MM.1S (cell line): ENCODE measurements at regions not wholly inside any gene's neighbourhood (a gene's known extent, or its start where the extent isn't known, plus 50 kb on each side); places are given as distances from the start of the nearest gene placed in this dataset.

ENCODE experiments used
- DNase-seq: peaks from one replicate; pipeline ENCODE4 v3.0.0-alpha.2; 2015
- H2AFZ ChIP-seq: fragments of 300-600 bp; sonication (generic); 2 replicates; pipeline ENCODE4 v1.6.0; 2016; ENCODE audit warnings: antibody characterized with exemption, low read length
- H3F3A ChIP-seq: fragments of 300-600 bp; sonication (generic); 2 replicates; pipeline ENCODE4 v1.6.1; 2016; ENCODE audit warnings: mild to moderate bottlenecking, antibody characterized with exemption, low read length, moderate library complexity, mixed read lengths; ENCODE audit not compliant: insufficient read depth
- H3K27ac ChIP-seq: fragments of 300-600 bp; sonication (generic); 2 replicates; pipeline ENCODE4 v1.5.1; 2016; ENCODE audit warnings: mild to moderate bottlenecking, low read length
- H3K27me3 ChIP-seq: fragments of 300-600 bp; sonication (generic); replicated peaks from 2 replicates; pipeline ENCODE4 v1.6.0; 2016; ENCODE audit warnings: low read length; ENCODE audit not compliant: insufficient read depth
- H3K36me3 ChIP-seq: fragments of 300-600 bp; sonication (generic); replicated peaks from 2 replicates; pipeline ENCODE4 v1.6.1; 2016; ENCODE audit warnings: mild to moderate bottlenecking, low read length, mixed read lengths; ENCODE audit not compliant: insufficient read depth
- H3K4me1 ChIP-seq: fragments of 300-600 bp; sonication (generic); 2 replicates; pipeline ENCODE4 v1.6.1; 2016; ENCODE audit warnings: low read length, mixed read lengths
- H3K4me2 ChIP-seq: fragments of 300-600 bp; sonication (generic); 2 replicates; pipeline ENCODE4 v1.6.0; 2016; ENCODE audit warnings: low read depth, low read length
- H3K4me3 ChIP-seq: fragments of 300-600 bp; sonication (generic); 2 replicates; pipeline ENCODE4 v1.5.1; 2016; ENCODE audit warnings: low read length, mixed read lengths
- H3K79me2 ChIP-seq: fragments of 300-600 bp; sonication (generic); 2 replicates; pipeline ENCODE4 v1.6.1; 2016; ENCODE audit warnings: mixed run types, low read length, mixed read lengths
- H3K9ac ChIP-seq: fragments of 300-600 bp; sonication (generic); 2 replicates; pipeline ENCODE4 v1.6.1; 2016; ENCODE audit warnings: low read length, mixed read lengths
- H3K9me2 ChIP-seq: fragments of 300-600 bp; sonication (generic); replicated peaks from 2 replicates; pipeline ENCODE4 v1.6.1; 2016; ENCODE audit warnings: mild to moderate bottlenecking, low read length, mixed read lengths; ENCODE audit not compliant: insufficient read depth
- H3K9me3 ChIP-seq: fragments of 300-600 bp; sonication (generic); replicated peaks from 2 replicates; pipeline ENCODE4 v1.6.1; 2016; ENCODE audit warnings: mild to moderate bottlenecking, low read length, mixed read lengths; ENCODE audit not compliant: insufficient read depth
- H4K20me1 ChIP-seq: fragments of 300-600 bp; sonication (generic); 2 replicates; pipeline ENCODE4 v1.6.1; 2016; ENCODE audit warnings: mild to moderate bottlenecking, low read length, moderate library complexity, mixed read lengths; ENCODE audit not compliant: insufficient read depth
- CTCF ChIP-seq: fragments of 300-600 bp; sonication (generic); IDR thresholded peaks from 2 replicates; pipeline ENCODE4 v1.5.1; 2016; ENCODE audit warnings: antibody characterized with exemption, low read length, mixed read lengths
- EZH2 ChIP-seq: fragments of 300-600 bp; sonication (generic); optimal IDR thresholded peaks from 2 replicates; pipeline ENCODE3; 2017; ENCODE audit warnings: low read depth, mild to moderate bottlenecking, antibody characterized with exemption, low read length, mixed read lengths
- EZH2phosphoT487 ChIP-seq: fragments of 300-600 bp; sonication (generic); IDR thresholded peaks from 2 replicates; pipeline ENCODE4 v1.6.1; 2018; ENCODE audit warnings: antibody characterized with exemption, low read length

- H3K27me3 ChIP-seq, result no peaks in the 10 kb centered on the region
- no peaks in the 10 kb centered on the region for H3K9me2 ChIP-seq
- no peak for DNase-seq
- no peak overlapping the region for H3K27ac ChIP-seq
- H3K9me3 ChIP-seq, result no peaks in the 10 kb centered on the region
- no peak overlapping the region for H3K4me2 ChIP-seq
- no peaks in the 10 kb centered on the region for H3F3A ChIP-seq
- H3K4me3 ChIP-seq, result no peak overlapping the region
- no peaks in the 10 kb centered on the region for H3K4me1 ChIP-seq
- no peak for TF ChIP-seq EZH2
- no peak for TF ChIP-seq CTCF
- no peak for TF ChIP-seq EZH2phosphoT487
- no peak overlapping the region for H2AFZ ChIP-seq
- H3K36me3 ChIP-seq, result no peaks in the 10 kb centered on the region
- no peaks in the 10 kb centered on the region for H4K20me1 ChIP-seq
- no peaks in the 10 kb centered on the region for H3K79me2 ChIP-seq
- no peak overlapping the region for H3K9ac ChIP-seq
Measured at GRCh38 chr4:136150046-136150445, 1382.2 kb downstream of the PCDH18 start.

- TF ChIP-seq CTCF (no peak), EZH2phosphoT487 (no peak), EZH2 (no peak)
- no peak overlapping the region for H3K4me2 ChIP-seq
- no peaks in the 10 kb centered on the region for H3K4me1 ChIP-seq
- no peaks in the 10 kb centered on the region for H3K27me3 ChIP-seq
- no peaks in the 10 kb centered on the region for H4K20me1 ChIP-seq
- H3K79me2 ChIP-seq, result no peaks in the 10 kb centered on the region
- no peaks in the 10 kb centered on the region for H3K36me3 ChIP-seq
- H3K4me3 ChIP-seq, result no peak overlapping the region
- no peaks in the 10 kb centered on the region for H3K9me2 ChIP-seq
- H3F3A ChIP-seq, result no peaks in the 10 kb centered on the region
- H3K27ac ChIP-seq, result no peak overlapping the region
- H3K9me3 ChIP-seq, result no peaks in the 10 kb centered on the region
- no peak overlapping the region for H2AFZ ChIP-seq
- no peak for DNase-seq
- no peak overlapping the region for H3K9ac ChIP-seq
Measured at GRCh38 chr4:136136601-136137000, 1395.7 kb downstream of the PCDH18 start.

- Histone ChIP-seq H3K9ac (no peak overlapping the region), H3K9me3 (no peaks in the 10 kb centered on the region), H3K27ac (no peak overlapping the region), H3K36me3 (no peaks in the 10 kb centered on the region), H2AFZ (no peak overlapping the region), H3K9me2 (no peaks in the 10 kb centered on the region), H3K4me2 (no peak overlapping the region), H3K79me2 (no peaks in the 10 kb centered on the region), H3K4me3 (no peak overlapping the region), H4K20me1 (no peaks in the 10 kb centered on the region), H3F3A (no peaks in the 10 kb centered on the region), H3K4me1 (no peaks in the 10 kb centered on the region), H3K27me3 (no peaks in the 10 kb centered on the region)
- DNase-seq, result no peak
- TF ChIP-seq EZH2phosphoT487, result no peak
- TF ChIP-seq CTCF, result no peak
- no peak for TF ChIP-seq EZH2
Measured at GRCh38 chr4:136124251-136124745, 1408.0 kb downstream of the PCDH18 start.
